BLaER1 treated with 17β-estradiol and CSF1 and Interleukin-3, amounts not matched to agents 10 nM and 100 nM (cell line): ENCODE measurements at regions not wholly inside any gene's neighbourhood (a gene's known extent, or its start where the extent isn't known, plus 50 kb on each side); places are given as distances from the start of the nearest gene placed in this dataset.

Experiments used
- H3K27ac ChIP-seq, 11 experiments: shearing (Covaris generic); formaldehyde crosslinking; 2 replicates each; pipeline ENCODE4 v1.8.1; 2022
- H3K27me3 ChIP-seq, 11 experiments: shearing (Covaris generic); formaldehyde crosslinking; 2 replicates each; pipeline ENCODE4 v1.8.1; 2022
- H3K36me3 ChIP-seq, 11 experiments: shearing (Covaris generic); formaldehyde crosslinking; 2 replicates each; pipeline ENCODE4 v1.8.1; 2022
- H3K4me1 ChIP-seq, 10 experiments: shearing (Covaris generic); formaldehyde crosslinking; 2 replicates each; pipeline ENCODE4 v1.8.1; 2022
- H3K4me2 ChIP-seq, 11 experiments: shearing (Covaris generic); formaldehyde crosslinking; 2 replicates each; pipeline ENCODE4 v1.8.1; 2022
- H3K4me3 ChIP-seq, 10 experiments: shearing (Covaris generic); formaldehyde crosslinking; 2 replicates each; pipeline ENCODE4 v1.8.1; 2022
- H3K9ac ChIP-seq, 11 experiments: shearing (Covaris generic); formaldehyde crosslinking; 2 replicates each; pipeline ENCODE4 v1.8.1; 2022
- H3K9me3 ChIP-seq, 11 experiments: shearing (Covaris generic); formaldehyde crosslinking; replicated peaks in 1 of 11; 2 replicates each; pipeline ENCODE4 v1.8.1; 2022
- H4K20me1 ChIP-seq, 11 experiments: shearing (Covaris generic); formaldehyde crosslinking; 2 replicates each; pipeline ENCODE4 v1.8.1; 2022
- Cebpa-rat ChIP-seq, 11 experiments: shearing (Covaris generic); IDR thresholded peaks; 2 replicates each; pipeline ENCODE4 v1.8.1; 2022

GRCh38 chr5:85760519-85760918 lies 857.2 kb upstream of the COX7C start:
- no peak overlapping the region for H3K27ac ChIP-seq
- TF ChIP-seq Cebpa-rat (IDR thresholded peaks at IDR 0.05): no peak
- H3K4me3 ChIP-seq: no peak overlapping the region
- 0 out of 22 replicates have a peak, but pooled peaks cover 0 to 4% (median 0%) of the 10 kb centered on the region in 11 experiments for H3K9me3 ChIP-seq
- no peaks in the 10 kb centered on the region for H3K36me3 ChIP-seq
- no peaks in the 10 kb centered on the region for H3K27me3 ChIP-seq
- no peak overlapping the region for H3K4me2 ChIP-seq
- no peaks in the 10 kb centered on the region for H4K20me1 ChIP-seq
- no peaks in the 10 kb centered on the region for H3K4me1 ChIP-seq
- H3K9ac ChIP-seq: no peak overlapping the region

GRCh38 chr5:85769347-85769746 lies 848.4 kb upstream of the COX7C start:
- Histone ChIP-seq H3K27ac (no peak overlapping the region), H4K20me1 (no peaks in the 10 kb centered on the region), H3K9me3 (peaks cover 0 to 3% (median 0%) of the 10 kb centered on the region in 11 experiments; a peak in 1 of 22 replicates), H3K4me3 (no peak overlapping the region), H3K4me1 (no peaks in the 10 kb centered on the region), H3K9ac (no peak overlapping the region), H3K4me2 (no peak overlapping the region), H3K36me3 (no peaks in the 10 kb centered on the region), H3K27me3 (no peaks in the 10 kb centered on the region)
- no peak for TF ChIP-seq Cebpa-rat (IDR thresholded peaks at IDR 0.05)

- H3K9ac ChIP-seq: no peak overlapping the region
- H4K20me1 ChIP-seq: no peaks in the 10 kb centered on the region
- no peak overlapping the region for H3K4me3 ChIP-seq
- no peak overlapping the region for H3K27ac ChIP-seq
- no peaks in the 10 kb centered on the region for H3K36me3 ChIP-seq
- H3K4me2 ChIP-seq: no peak overlapping the region
- no peaks in the 10 kb centered on the region for H3K4me1 ChIP-seq
- no peak for TF ChIP-seq Cebpa-rat (IDR thresholded peaks at IDR 0.05)
- H3K9me3 ChIP-seq: no peaks in the 10 kb centered on the region
- H3K27me3 ChIP-seq: no peaks in the 10 kb centered on the region
Measured at GRCh38 chr5:85784746-85785145, 833.0 kb upstream of the COX7C start.

- no peak overlapping the region for H3K27ac ChIP-seq
- no peaks in the 10 kb centered on the region for H3K4me1 ChIP-seq
Measured at GRCh38 chr5:85813146-85813545, 804.6 kb upstream of the COX7C start.

GRCh38 chr5:85814596-85814995 lies 803.1 kb upstream of the COX7C start:
- no peak overlapping the region for H3K4me2 ChIP-seq

More at GRCh38 chr5:85813146-85813545, 804.6 kb upstream of the COX7C start:
- no peak overlapping the region for H3K4me3 ChIP-seq
- no peak overlapping the region for H3K9ac ChIP-seq
- H3K9me3 ChIP-seq: no peaks in the 10 kb centered on the region
- H3K4me2 ChIP-seq: no peak overlapping the region
- no peaks in the 10 kb centered on the region for H3K36me3 ChIP-seq
- H3K27me3 ChIP-seq: no peaks in the 10 kb centered on the region
- TF ChIP-seq Cebpa-rat (IDR thresholded peaks at IDR 0.05): no peak
- H4K20me1 ChIP-seq: no peaks in the 10 kb centered on the region

GRCh38 chr5:85823462-85824426 lies 794.0 kb upstream of the COX7C start:
- Histone ChIP-seq H3K4me2 (no peak overlapping the region), H3K36me3 (no peaks in the 10 kb centered on the region)

More at GRCh38 chr5:85814596-85814995, 803.1 kb upstream of the COX7C start:
- Histone ChIP-seq H3K27ac (no peak overlapping the region), H3K4me3 (no peak overlapping the region), H3K9me3 (no peaks in the 10 kb centered on the region), H3K36me3 (no peaks in the 10 kb centered on the region), H3K4me1 (no peaks in the 10 kb centered on the region), H3K27me3 (no peaks in the 10 kb centered on the region), H3K9ac (no peak overlapping the region), H4K20me1 (no peaks in the 10 kb centered on the region)
- no peak for TF ChIP-seq Cebpa-rat (IDR thresholded peaks at IDR 0.05)

GRCh38 chr5:85838781-85839180 lies 779.0 kb upstream of the COX7C start:
- Histone ChIP-seq H3K27ac (no peak overlapping the region), H4K20me1 (no peaks in the 10 kb centered on the region), H3K27me3 (no peaks in the 10 kb centered on the region), H3K4me2 (no peak overlapping the region), H3K9ac (no peak overlapping the region), H3K4me1 (no peaks in the 10 kb centered on the region), H3K36me3 (no peaks in the 10 kb centered on the region), H3K4me3 (no peak overlapping the region), H3K9me3 (no peaks in the 10 kb centered on the region)
- no peak for TF ChIP-seq Cebpa-rat (IDR thresholded peaks at IDR 0.05)

More at GRCh38 chr5:85823462-85824426, 794.0 kb upstream of the COX7C start:
- Histone ChIP-seq H3K4me3 (no peak overlapping the region), H3K27me3 (no peaks in the 10 kb centered on the region), H3K9ac (no peak overlapping the region), H4K20me1 (no peaks in the 10 kb centered on the region), H3K9me3 (no peaks in the 10 kb centered on the region), H3K27ac (no peak overlapping the region), H3K4me1 (no peaks in the 10 kb centered on the region)
- TF ChIP-seq Cebpa-rat (IDR thresholded peaks at IDR 0.05): no peak

- no peak for TF ChIP-seq Cebpa-rat (IDR thresholded peaks at IDR 0.05)
- no peaks in the 10 kb centered on the region for H3K9me3 ChIP-seq
- no peaks in the 10 kb centered on the region for H3K4me1 ChIP-seq
- no peaks in the 10 kb centered on the region for H3K27me3 ChIP-seq
- no peaks in the 10 kb centered on the region for H4K20me1 ChIP-seq
- H3K4me3 ChIP-seq: no peak overlapping the region
- no peak overlapping the region for H3K4me2 ChIP-seq
- no peaks in the 10 kb centered on the region for H3K36me3 ChIP-seq
- no peak overlapping the region for H3K27ac ChIP-seq
- no peak overlapping the region for H3K9ac ChIP-seq
Measured at GRCh38 chr5:85841653-85842052, 776.1 kb upstream of the COX7C start.

DNA sequence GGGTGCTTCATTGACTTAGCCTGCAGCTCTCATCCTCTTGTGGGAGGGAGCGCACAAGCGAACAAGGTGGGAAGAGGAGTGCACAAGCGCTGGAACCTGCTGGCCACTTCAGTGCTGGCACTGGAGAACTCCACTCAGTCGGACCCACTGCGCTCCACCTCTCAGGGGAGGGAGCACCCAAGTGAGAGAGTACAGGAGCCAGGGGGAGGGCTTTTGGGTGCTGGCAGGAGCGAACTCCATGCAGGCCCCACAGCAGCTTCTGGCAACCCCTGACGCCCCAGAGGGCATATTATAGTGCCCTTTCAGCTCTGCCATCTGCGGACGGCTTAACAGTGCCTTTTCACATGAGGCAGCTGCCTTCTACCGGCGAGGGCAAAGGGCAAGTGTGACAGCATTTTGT lies 774.2 kb upstream of the COX7C start:
- Histone ChIP-seq H3K27me3 (no peaks in the 10 kb centered on the region), H3K4me2 (no peak overlapping the region), H3K27ac (no peak overlapping the region), H4K20me1 (no peaks in the 10 kb centered on the region), H3K36me3 (no peaks in the 10 kb centered on the region), H3K4me3 (no peak overlapping the region), H3K9me3 (no peaks in the 10 kb centered on the region), H3K4me1 (no peaks in the 10 kb centered on the region), H3K9ac (no peak overlapping the region)
- no peak for TF ChIP-seq Cebpa-rat (IDR thresholded peaks at IDR 0.05)

DNA sequence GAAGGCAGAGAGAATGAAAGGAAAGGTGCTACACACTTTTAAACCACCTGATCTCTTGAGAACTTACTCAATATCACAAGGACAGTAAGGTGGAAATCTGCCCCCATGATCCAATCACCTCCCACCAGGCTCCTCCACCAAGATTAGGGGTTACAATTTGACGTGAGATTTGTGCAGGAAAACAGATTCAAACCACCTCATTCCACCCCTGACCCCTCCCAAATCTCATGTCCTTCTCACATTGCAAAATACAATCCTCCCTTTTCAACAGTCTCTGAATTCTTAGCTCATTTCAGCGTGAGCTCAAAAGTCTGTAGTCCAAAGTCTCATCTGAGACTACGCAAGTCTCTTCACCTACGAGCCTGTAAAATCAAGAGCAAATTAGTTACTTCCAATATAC lies 768.3 kb upstream of the COX7C start:
- no peaks in the 10 kb centered on the region for H3K27me3 ChIP-seq
- no peak for TF ChIP-seq Cebpa-rat (IDR thresholded peaks at IDR 0.05)
- no peak overlapping the region for H3K27ac ChIP-seq
- no peaks in the 10 kb centered on the region for H3K36me3 ChIP-seq
- H3K9me3 ChIP-seq: no peaks in the 10 kb centered on the region
- no peak overlapping the region for H3K9ac ChIP-seq
- no peak overlapping the region for H3K4me3 ChIP-seq
- no peaks in the 10 kb centered on the region for H4K20me1 ChIP-seq
- no peak overlapping the region for H3K4me2 ChIP-seq
- H3K4me1 ChIP-seq: no peaks in the 10 kb centered on the region
